K562 (cell line): ENCODE measurements at regions not wholly inside any gene's neighbourhood (a gene's known extent, or its start where the extent isn't known, plus 50 kb on each side); places are given as distances from the start of the nearest gene placed in this dataset.

Experiments
- BRCA1 ChIP-seq, 2 experiments: fragments of 450-650 bp in 1 of 2; sonication (generic) in 1 of 2; formaldehyde crosslinking in 1 of 2; IDR thresholded peaks; 2 replicates each; pipeline versions ENCODE4 v1.5.0 to v1.6.1; 2017 to 2020; ENCODE audit warnings: mild to moderate bottlenecking in 1 of 2, missing genetic modification reagents in 1 of 2
- CEBPB ChIP-seq: fragments of 450-650 bp; IDR thresholded peaks from 2 replicates; pipeline ENCODE4 v1.6.1; 2016; ENCODE audit warnings: missing genetic modification characterization, missing compliant biosample characterization
- FOXM1 ChIP-seq, 2 experiments: fragments of 450-650 bp in 1 of 2; sonication (generic) in 1 of 2; formaldehyde crosslinking in 1 of 2; IDR thresholded peaks; 2 replicates each; pipeline versions ENCODE4 v1.6.1 to v1.9.0; 2017 to 2022; ENCODE audit warnings: low read depth in 2 of 2, mild to moderate bottlenecking in 2 of 2, missing genetic modification reagents in 1 of 2, moderate library complexity in 1 of 2
- KDM1A ChIP-seq, 2 experiments: fragments of 450-650 bp; IDR thresholded peaks; 2 replicates each; pipeline ENCODE4 v1.6.1; 2016; ENCODE audit warnings: mild to moderate bottlenecking in 2 of 2
- NUFIP1 ChIP-seq: fragments of 450-650 bp; IDR thresholded peaks from 2 replicates; pipeline ENCODE4 v1.6.1; 2018; ENCODE audit not compliant: partially characterized antibody
- PBX2 ChIP-seq, 2 experiments: IDR thresholded peaks in 1 of 2; conservative IDR thresholded peaks in 1 of 2; 2 replicates each; pipeline ENCODE4 v1.6.1; 2016; ENCODE audit warnings: low read depth in 2 of 2, mild to moderate bottlenecking in 1 of 2, missing compliant biosample characterization in 1 of 2, missing genetic modification characterization in 1 of 2, moderate library complexity in 1 of 2
- RAD21 ChIP-seq, 2 experiments: fragments of 250-450 bp in 1 of 2; fragments of 450-650 bp in 1 of 2; sonication (Bioruptor Pico) in 1 of 2; formaldehyde crosslinking in 1 of 2; IDR thresholded peaks in 1 of 2; conservative IDR thresholded peaks in 1 of 2; 2 replicates each; pipeline versions ENCODE4 v1.4.0 to v1.8.0; 2020 to 2022; ENCODE audit warnings: mild to moderate bottlenecking in 2 of 2, moderate library complexity in 1 of 2
- ZBTB1 ChIP-seq: sonication (generic); formaldehyde crosslinking; IDR thresholded peaks from 2 replicates; pipeline ENCODE4 v1.8.1; 2023; ENCODE audit warnings: missing genetic modification reagents, low read depth, mild to moderate bottlenecking, borderline replicate concordance
- ZNF175 ChIP-seq: fragments of 200-800 bp; sonication (Bioruptor generic); IDR thresholded peaks from 2 replicates; pipeline ENCODE4 v1.6.1; 2016; ENCODE audit warnings: low read depth, mild to moderate bottlenecking, missing genetic modification characterization, missing compliant biosample characterization

- TF ChIP-seq CEBPB (tag) = no peak
- no peak for TF ChIP-seq KDM1A (IDR thresholded peaks at IDR 0.05)
- TF ChIP-seq NUFIP1 = no peak
- TF ChIP-seq RAD21 (CRISPR knock-in tag; conservative IDR thresholded peaks at IDR 0.05 in 1 of 2, IDR thresholded peaks at IDR 0.05 in 1 of 2) = no peak
- TF ChIP-seq ZBTB1 (CRISPR knock-in tag) = no peak
- no peak for TF ChIP-seq PBX2 (CRISPR knock-in tag; IDR thresholded peaks at IDR 0.05; ENCODE audit: low read depth)
- TF ChIP-seq PBX2 (tag; conservative IDR thresholded peaks at IDR 0.05; ENCODE audit: low read depth) = 0 out of 2 replicates have a peak, but pooled peaks have one; percentile 7
- no peak for TF ChIP-seq FOXM1 (IDR thresholded peaks at IDR 0.05; ENCODE audit: low read depth)
- TF ChIP-seq FOXM1 (CRISPR knock-in tag; IDR thresholded peaks at IDR 0.05; ENCODE audit: low read depth) = no peak
- no peak for TF ChIP-seq BRCA1 (IDR thresholded peaks at IDR 0.05)
- no peak for TF ChIP-seq BRCA1 (CRISPR knock-in tag; IDR thresholded peaks at IDR 0.05)
- no peak for TF ChIP-seq ZNF175 (CRISPR knock-in tag)
Observed at GRCh38 chr21:35578347-35578782, 482.0 kb downstream of the SETD4 start.
